Anterior cingulate cortex (tissue), 58 donors: ENCODE measurements at regions not wholly inside any gene's neighbourhood (a gene's known extent, or its start where the extent isn't known, plus 50 kb on each side); places are given as distances from the start of the nearest gene placed in this dataset.

ENCODE experiments used
- DNase-seq, 58 donors: peaks; one replicate each; lab custom pipeline; 2025; lab: John Stamatoyannopoulos, UW

DNA sequence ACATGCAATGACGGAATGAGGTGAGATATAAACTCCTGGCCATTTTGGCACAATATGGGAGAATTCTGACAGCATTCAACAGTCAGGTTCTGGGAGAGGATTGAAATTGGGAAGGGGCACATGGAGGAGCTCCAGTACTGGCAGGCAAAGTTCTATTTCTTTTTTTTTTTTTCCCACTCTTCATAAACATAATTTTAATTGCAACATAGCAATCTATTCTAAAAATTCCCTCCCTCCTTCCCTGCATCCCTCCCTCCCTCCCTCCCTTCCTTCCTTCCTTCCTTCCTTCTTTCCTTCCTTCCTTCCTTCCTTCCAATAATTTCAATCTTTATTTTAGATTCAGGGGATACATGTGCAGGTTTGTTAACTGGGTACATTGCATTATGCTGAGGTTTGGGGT, 93.2 kb downstream of the PTCSC3 start:
- no peak for DNase-seq

DNA sequence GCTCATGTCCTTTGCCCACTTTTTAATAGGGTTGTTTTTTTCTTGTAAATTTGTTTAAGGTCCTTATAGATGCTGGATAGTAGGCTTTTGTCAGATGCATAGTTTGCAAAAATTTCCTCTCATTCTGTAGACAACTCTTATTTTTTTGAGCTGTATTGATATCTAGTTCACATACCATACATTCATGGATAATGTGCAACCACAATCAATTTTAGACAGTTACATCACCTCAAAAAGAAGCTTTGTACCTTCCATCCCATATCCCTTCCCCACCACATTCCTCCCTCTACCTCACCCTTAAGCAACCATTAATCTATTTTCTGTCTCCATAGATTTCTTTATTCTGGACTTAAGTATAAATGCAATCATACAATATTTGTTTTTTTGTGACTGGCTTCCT, 98.4 kb downstream of the PTCSC3 start:
- DNase-seq: no peak

DNA sequence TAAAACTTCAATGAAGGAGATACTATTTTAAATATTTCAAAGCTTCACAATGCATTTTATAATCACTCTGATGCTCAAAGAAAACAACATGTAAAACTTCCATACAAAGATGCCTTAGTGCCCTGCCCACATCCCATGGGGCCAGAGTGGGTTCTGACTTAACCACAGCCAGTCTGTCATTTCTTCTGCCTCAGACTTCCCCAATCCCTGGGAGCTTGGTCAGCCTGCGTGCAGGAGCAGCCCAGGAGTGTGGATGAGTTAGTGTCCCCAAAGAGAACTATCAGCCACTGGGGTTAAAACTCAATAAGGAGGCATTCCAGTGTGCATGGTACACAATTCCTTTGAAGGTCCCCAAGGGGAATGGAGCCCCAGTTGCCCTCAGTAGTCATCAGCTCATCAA, 100.3 kb downstream of the PTCSC3 start:
- DNase-seq: no peak

DNA sequence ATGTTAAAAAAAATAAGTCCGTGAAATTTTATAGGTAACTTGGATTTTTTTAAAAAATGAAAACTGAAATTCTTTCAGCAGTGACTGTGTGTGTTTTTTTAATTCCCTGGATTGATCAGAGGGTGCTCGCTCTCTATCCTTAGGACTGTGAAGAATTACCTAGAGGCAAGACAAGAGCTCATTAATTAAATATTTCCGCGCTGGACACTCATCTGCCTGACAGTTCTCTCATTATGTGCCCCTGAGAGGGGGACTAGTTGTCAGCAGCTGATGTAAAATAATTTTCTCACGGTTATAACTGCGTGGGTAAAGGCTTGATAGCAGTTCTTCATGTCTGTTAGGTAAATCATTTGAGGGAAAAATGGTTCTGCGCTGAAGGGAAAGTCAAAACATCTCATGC, 101.3 kb downstream of the PTCSC3 start:
- DNase-seq: no peak

DNA sequence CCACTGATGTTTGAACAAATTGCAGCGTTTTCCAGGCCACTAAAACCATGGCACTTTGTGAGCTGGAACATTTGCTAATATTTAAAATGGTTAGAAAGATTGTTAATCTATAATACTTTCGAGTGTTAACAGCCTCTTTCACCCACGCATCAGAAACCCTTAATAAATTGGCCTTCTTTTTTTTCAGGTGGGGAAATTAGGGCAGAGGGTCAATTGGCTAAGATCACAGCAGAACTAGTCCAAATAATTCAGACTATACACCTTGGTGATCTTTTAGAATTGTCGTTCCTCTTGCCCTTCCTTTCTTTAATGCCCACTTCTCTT, 105.8 kb downstream of the PTCSC3 start:
- DNase-seq: no peak

DNA sequence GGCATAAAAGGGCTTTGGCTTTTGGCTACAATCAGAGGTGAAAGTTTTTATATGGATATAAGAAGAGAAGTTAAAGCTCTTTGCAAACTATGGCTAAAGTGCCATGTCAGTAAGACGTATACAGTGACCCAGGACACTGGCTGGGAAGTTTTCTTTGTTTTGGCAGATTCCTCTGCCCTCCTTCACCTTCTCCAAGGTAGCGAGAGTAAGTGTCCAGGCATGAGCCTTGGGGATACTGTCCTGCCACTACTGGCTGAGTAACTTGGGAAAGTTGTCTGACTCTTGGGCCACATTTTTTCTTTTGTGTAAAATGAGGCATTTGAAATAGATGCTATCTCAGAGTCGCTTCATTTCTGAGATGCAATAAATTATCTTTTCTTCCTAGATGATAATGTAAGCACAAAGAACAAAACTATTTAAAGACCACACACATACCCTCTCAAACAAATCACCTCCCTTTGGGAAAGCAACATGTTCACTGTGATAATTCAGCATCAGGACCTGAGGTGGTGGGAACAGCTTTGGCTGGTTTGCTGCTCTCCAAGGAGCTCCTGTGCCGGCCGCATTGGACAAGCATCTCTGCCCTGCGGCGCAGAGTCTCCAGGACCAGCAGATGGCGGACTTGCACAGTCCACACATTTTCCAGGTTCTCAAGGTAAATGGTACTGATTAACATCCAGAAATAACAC, 106.3 kb downstream of the PTCSC3 start:
- peak in 52 of 58 donors; percentile 11 to 77 (median 43) for DNase-seq

DNA sequence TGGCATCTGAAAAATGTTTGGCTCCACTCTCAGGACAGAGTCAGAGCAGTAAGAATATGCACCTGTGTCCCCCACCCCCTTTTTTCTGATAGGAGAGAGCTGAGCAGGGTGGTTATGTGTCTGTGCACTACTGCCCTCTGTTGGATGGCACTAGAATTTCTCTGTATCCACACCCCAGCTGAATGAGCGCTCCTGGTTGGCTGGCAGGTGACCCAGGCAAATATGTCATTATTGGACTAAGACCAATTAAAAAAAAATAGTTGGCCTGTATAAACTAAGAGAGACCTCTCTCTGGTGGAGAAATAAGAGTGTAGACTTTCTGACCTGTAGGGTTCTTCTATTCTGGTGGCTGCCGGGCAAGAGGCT, 107.0 kb downstream of the PTCSC3 start:
- DNase-seq: peak in 29 of 58 donors; percentile 4 to 69 (median 29)

DNA sequence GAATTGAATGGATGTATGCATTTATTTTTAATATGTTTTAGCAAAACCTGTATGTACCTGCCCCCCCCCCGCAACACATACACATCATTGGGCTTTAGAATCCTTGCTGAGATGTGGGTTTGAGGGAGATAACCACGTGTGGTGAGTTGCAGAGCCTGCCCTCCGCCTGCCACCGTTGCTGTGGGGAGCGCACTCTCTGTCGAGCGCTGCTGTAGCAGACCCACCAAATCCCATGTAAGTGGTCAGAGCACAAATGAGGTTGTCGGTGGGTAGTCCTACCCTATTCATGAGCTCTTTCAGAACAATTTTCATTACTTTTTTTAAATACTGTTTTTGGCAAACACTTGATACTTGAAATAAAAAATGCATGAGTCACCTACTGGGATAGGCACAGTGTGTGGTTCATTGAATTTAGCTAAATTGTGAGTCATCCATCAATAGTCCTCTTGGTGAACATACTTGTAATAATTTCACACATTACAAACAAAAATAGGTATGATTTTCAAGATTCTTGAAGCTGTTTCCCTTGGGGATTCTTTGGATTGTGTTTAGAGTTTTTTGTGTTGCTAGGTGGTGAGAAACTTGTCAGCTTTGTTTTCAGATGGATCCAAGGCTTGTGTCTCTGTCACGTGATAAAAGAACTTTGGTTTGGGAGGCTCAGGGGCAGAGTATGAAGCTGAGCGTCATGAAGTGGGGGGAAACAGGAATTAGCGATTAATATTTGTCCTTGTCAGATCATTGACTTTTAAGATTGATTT, 107.6 kb downstream of the PTCSC3 start:
- DNase-seq: peak in 6 of 58 donors; percentile 1 to 9 (median 6)

DNA sequence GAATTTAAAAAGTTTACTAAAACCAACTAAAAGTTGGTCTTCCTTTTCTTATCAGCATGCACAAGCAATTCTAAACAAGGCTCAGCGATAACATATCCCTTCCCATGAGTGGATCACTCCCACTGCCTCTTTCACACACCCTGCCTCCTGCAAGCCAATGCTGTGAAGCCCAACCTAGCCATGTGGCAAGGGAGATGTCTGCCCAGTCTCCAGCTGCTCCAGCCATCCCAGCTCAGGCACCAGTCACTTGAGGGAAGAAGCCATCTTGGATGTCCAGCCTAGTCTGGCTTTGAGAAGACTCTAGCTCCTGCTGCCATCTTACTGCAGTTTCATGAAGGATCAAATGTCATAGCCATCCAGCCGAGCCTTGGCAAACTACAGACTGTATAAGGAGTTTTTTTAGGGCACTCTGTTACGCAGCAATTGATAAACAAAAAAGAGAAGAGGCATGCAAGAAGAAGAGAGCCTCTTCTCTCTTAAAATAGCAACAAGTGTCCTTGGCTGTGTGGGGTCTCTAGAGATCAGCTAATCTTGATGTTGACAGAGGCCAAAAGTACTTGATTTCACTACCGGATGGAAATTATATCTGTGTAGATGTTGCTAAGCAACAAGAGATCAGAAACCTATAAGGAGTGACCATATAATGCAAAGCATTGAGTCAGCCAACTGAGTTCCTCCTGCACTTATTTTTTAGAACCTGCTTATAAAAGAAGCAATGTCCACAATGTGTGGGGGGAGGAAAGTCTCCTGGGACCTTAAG, 108.9 kb downstream of the PTCSC3 start:
- DNase-seq: no peak

DNA sequence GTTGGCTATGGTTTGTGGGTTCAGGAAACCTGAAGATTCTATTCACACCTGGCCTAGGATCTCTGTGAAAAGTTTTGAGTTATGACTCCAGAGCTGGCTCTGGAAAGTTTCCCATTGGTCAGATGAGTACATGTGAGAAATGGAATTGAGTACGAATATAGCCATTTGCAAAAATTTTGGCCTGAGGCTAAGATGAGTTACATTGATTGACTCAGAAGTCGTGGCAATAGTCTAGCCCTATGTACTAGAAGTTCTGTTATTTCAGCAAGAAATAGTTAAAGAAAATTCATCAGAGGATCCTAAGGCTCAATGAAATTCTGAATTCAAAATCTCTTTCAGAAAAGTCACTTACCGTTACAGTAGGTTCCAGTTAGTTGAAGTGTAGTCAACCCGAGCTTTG, 109.9 kb downstream of the PTCSC3 start:
- no peak for DNase-seq

DNA sequence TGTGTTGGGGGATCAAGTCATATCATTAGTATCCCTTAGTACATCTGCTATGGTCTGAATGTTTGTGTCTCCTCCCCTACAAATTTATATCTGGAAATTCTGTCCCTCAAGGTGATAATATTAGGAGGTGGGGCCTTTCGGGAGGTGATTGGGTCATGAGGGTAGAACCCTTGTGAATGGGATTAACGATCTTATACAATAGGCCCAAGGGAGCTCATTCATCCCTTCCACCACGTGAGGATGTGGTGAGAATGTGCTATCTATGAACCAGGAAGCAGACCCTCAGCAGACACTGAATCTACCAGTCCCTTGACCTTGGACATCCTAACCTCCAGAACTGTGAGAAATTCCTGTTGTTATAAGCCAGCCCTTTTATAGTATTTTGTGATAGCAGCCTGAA, 110.7 kb downstream of the PTCSC3 start:
- DNase-seq: no peak

DNA sequence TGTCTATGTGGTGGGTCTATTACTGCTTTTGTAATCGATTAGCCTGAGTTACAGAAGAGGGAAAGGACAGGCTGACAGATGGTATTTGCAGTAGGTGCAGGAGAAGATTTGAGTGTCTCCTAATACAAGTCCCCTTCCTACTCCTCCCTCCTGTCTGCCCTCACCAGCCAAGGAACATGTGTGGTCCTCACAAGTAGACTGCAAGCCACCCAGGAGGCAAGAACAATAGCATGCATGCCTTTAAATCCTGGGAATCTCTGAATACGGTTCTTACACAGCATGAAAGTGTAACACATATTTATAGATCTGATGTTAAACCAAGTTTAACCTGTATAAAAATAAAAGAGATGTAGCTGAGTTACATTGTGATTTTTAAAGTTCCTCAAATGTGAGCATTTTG, 117.0 kb downstream of the PTCSC3 start:
- DNase-seq: no peak

DNA sequence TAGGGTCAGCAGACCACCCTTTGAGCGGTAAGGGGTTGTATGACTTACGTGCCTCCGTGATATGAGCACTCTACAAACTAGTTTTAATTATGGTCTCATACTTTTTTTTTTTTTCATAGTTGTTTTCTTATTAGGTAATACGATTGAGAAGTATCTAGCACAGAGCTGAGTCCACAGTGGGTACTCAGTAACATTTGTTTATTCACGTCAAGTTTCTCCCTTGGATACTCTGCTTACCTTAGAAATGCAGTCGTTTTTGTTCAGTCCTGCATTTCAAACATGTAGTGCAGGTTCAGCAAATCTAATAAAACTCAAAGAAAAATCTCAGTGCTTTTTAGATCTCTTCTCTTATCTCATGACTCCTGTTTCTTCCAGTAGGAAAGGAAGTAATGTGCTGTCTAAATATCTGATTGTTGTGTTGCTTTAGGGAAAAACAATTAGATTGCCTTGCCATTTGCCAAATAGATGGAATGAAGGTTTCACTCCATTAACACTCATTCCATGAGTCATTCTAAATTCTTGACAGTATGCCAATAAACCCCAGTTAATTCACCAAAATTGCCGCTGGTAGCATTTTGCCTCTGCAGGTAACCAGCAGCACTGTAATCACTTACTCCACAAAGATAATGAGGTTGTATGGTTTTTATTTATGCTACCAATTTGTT, 118.9 kb downstream of the PTCSC3 start:
- no peak for DNase-seq

DNA sequence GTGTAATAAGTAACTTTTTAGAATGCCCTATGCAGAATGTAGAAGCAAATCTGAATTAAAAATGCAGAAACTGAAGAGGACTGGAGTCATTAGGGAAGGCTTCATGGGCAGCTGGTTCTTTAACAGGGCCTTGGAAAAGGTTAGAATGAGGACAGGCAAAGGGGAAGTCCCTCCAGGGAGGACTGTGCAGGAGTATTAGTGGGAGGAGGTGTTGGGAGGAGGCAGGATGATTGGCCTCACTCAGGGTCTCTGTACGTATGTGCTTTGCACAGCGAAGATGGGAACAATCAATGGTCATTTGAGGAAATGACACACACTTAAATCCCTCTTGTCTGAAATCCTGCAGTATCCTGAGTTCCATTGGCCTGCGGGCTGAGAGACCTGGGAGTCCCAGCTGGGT, 119.7 kb downstream of the PTCSC3 start:
- DNase-seq: no peak

DNA sequence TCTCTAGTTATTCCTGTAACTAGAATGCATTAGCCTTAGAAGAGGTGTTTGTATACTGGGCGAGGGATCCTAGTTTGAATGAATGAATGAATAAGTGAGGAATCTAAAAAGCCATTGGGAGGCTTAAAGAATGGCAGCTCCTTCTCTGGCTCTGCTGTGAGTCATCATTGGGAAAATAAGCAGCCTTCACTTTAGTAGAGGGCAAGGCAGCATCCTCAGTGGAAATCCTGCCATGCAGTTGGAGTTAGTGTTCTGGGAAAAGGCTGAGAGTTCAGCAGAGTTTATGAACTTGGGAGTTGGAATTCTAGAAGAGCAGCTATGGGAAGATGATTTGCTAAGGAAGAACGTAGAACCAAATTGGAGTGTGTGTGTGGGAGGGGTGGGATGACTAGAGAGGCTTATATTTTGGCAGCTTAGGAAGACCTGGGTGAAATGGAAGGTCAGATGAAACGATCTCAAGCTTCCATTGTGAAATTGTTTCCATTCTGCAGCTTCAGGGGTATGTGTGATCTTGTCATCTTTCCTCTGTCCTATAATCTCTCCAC, 120.8 kb downstream of the PTCSC3 start:
- DNase-seq: no peak

DNA sequence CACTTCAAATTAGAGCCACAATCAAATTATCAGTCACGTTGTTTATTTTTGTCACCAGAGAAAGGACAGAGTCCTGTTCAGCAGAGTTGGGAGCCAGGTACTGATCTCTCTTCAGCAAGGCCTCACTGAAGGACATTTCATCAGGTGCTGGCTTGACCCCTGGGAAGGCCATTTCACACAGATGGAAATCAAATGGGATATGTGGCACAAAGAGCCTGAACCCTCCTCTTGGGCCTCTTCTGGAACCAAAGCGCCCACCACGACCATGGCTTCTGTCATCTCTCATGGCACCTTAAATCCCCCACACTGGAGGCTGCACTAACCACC, 121.5 kb downstream of the PTCSC3 start:
- DNase-seq: no peak

DNA sequence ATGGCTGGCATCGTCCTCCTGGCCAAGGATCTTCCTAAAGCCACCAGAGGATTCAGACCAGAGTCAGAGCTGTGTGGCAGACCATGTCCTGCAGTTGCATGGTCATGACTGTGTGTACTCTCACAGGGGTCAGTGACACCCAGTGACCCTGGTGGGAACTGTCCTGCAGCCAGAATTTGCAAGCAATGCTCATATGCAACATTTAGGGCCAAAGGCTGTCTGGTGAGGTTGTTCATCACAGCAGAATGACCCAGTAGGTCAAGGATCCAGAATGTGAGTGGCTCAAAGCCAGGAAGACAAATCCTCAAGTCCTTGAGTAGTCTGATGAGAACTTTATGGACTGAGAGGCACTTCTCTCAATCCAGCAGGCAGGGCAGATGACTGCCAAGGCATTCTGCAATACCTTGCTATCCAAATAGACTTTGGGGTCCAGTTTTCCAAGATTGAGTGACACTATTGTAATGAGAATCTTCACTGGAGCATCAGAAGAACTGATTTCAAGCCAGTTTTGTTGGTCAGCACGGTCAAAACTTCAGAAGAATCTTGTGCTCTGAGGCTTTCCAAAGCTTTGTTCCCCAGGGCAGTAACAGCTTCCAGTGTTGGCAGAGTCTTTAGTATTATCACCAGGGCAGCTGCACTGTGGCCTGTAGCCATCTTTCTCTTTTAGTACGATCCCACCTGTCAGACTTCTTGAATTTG, 122.0 kb downstream of the PTCSC3 start:
- DNase-seq: no peak

DNA sequence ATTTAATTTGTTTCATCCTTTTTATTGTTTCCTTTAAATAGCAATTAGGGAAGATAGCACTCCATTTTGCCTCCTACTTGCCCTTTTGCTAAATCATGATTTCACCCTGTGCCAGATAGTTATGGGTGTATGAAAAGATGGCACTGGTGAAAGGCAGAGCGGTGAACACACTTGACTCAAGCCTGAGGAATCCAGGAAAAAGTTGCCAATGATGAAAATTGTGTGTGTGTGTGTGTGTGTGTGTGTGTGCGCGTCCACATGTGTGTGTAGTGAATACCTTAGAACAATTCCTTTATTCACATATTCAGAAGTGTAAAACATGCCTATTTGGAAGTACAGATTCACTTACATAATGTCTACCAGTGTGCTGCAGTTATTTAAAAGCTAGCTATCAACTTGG, 123.8 kb downstream of the PTCSC3 start:
- DNase-seq: no peak

DNA sequence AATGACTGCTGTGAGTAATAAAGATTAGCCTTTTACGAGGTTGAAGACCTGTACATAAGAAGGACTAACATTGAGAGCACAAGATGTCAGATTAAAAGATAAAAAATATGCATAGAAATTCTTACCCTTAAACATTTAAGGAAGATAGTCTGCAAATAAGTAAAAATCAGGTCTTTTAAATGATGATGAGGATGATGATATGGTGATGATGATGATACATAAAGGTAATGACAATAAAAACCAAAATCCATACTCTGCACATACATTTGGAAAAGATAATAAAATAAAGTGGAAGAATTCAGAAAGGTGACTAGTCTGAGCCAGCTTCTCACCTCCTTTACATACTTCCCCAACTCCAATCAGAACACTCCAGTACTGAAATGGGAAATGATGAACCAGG, 124.5 kb downstream of the PTCSC3 start:
- no peak for DNase-seq

DNA sequence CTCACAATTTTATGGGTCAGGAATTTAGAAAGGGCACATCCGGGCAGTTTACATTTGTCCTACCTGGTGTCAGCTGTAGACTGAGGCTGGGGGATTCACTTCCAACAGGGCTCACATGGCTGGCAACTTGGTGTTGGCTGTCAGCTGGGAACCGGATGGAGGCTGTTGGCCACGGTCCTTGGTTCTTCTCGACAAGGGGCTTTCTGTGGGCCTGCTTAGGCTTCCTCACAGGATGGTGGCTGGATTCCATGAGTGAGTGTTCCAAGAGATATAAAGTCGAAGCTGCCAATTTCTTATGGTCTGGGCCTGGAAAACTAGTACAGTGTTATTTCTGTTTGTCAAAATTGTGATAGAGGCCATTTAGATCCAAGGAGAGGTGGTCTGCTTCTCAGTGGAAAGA, 127.9 kb downstream of the PTCSC3 start:
- DNase-seq: no peak
